ENCODE measurements at regions not wholly inside any gene's neighbourhood (a gene's known extent, or its start where the extent isn't known, plus 50 kb on each side); places are given as distances from the start of the nearest gene placed in this dataset.

DNA sequence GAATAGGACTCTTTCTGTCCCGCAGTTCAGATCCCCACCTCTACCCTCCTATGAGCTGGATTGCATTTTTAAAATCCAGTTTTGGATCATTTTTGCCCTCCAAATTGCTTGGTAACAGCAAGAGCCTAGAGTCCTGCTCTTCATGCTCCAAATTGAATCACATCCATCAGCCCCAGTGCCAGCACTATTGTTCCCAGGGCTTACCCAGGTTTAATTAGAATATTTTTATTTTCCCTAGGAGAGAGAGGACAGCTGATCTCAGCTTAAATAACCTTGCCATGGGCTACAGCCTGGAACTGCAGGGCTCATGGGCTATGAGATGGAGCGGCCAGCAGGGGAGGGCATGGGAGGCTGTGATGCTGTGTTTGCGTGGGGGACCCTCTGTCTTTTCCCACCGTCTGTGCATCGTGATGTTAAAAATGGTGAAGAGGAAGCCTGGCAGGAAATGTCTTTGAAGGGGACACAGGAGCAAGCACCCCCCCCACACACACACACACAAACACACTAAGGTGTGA, 59.4 kb upstream of the WSCD2 start:
- H3K9me3 ChIP-seq, result no peaks in the 10 kb centered on the region
- no peak overlapping the region for H3K27ac ChIP-seq
- no peaks in the 10 kb centered on the region for H3K36me3 ChIP-seq
- no peaks in the 10 kb centered on the region for H3K4me1 ChIP-seq
- intact Hi-C loops (cut with DNase I), result no loop called here
- H3K4me3 ChIP-seq, result no peak overlapping the region
- H3K27me3 ChIP-seq, result peaks cover 0 to 43% (median 18%) of the 10 kb centered on the region in 7 donors
- TF ChIP-seq CTCF (IDR thresholded peaks at IDR 0.05), result no peak
- ATAC-seq (no peak), DNase-seq (no peak)
- 48 to 49% methylated on average over 5 of the region's 5 CpGs for WGBS, 2 donors

GRCh38 chr12:108075561-108075960, 53.5 kb upstream of the WSCD2 start:
- Histone ChIP-seq H3K4me3 (no peak overlapping the region), H3K27me3 (peaks cover 0 to 71% (median 33%) of the 10 kb centered on the region in 7 donors), H3K27ac (no peak overlapping the region), H3K4me1 (no peaks in the 10 kb centered on the region), H3K36me3 (no peaks in the 10 kb centered on the region), H3K9me3 (no peaks in the 10 kb centered on the region)
- WGBS, 2 donors, result 64 to 69% methylated on average over 3 of the region's 3 CpGs
- no peak for TF ChIP-seq CTCF (IDR thresholded peaks at IDR 0.05)
- intact Hi-C loops (cut with DNase I), result no loop called here
- ATAC-seq, result no peak
- DNase-seq, result no peak

DNA sequence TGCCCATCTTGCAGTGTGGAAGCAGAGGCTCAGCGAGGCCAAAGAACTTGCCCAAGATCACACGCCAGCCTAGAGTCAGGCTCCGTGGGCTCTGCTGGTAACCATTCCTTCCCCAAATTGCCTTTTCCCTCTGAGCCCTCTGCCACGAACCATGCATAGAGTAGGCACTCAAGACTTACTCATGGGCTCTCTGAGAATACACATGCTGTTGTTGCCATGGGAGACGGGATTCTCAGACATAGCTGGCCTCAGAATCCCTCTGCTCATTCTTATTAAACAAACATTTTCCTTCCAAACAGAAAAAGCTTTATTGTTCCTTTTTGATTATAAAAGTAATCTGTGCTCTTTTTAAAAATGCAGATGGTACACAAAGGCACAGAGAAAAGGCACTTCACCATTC, 52.5 kb upstream of the WSCD2 start:
- 73 to 77% methylated on average over 5 of the region's 5 CpGs for WGBS, 2 donors
- DNase-seq (no peak), ATAC-seq (no peak)
- no peak for TF ChIP-seq CTCF (IDR thresholded peaks at IDR 0.05)
- Histone ChIP-seq H3K36me3 (no peaks in the 10 kb centered on the region), H3K9me3 (no peaks in the 10 kb centered on the region), H3K4me3 (no peak overlapping the region), H3K4me1 (no peaks in the 10 kb centered on the region), H3K27me3 (peaks cover 0 to 61% (median 28%) of the 10 kb centered on the region in 7 donors), H3K27ac (no peak overlapping the region)
- intact Hi-C loops (cut with DNase I), result no loop called here

DNA sequence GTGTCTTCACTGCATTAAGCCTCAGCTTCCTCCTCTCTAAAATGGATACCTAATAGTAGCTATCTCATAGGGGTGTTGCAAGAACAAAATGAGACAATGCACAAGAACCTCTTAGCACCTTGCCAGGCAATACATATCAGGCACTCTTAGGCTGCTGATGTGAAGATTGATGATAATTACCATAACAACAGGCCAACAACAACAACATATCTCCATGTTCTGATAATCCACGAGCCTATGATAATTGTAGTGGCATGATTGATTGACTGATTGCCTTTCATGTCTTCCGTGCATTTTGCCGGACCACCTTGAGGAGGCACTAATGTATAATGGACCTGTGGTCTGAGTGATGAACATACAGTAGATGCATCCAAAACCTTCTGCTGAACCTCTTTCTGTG, 50.7 kb upstream of the WSCD2 start:
- no peaks in the 10 kb centered on the region for H3K36me3 ChIP-seq
- H3K27ac ChIP-seq, result no peak overlapping the region
- H3K27me3 ChIP-seq, result peaks cover 0 to 62% (median 25%) of the 10 kb centered on the region in 7 donors
- DNase-seq (no peak), ATAC-seq (no peak)
- H3K9me3 ChIP-seq, result no peaks in the 10 kb centered on the region
- intact Hi-C loops (cut with DNase I), result no loop called here
- H3K4me1 ChIP-seq, result no peaks in the 10 kb centered on the region
- WGBS, 2 donors, result 42 to 51% methylated on average over 3 of the region's 3 CpGs
- H3K4me3 ChIP-seq, result no peak overlapping the region
- no peak for TF ChIP-seq CTCF (IDR thresholded peaks at IDR 0.05)

All from heart right ventricle (tissue), 16 donors.